ENCODE measurements at regions not wholly inside any gene's neighbourhood (a gene's known extent, or its start where the extent isn't known, plus 50 kb on each side); places are given as distances from the start of the nearest gene placed in this dataset.
A peak's percentile ranks its signal among the peaks of the same experiment; 100 is the strongest.

- no peaks in the 10 kb centered on the region; a peak in 1 of 22 replicates for H3K27me3 ChIP-seq
- peak overlapping the region in 10 of 11 experiments; percentile 15 to 98 (median 96); a peak in 18 of 22 replicates for H3K27ac ChIP-seq
- H3K4me2 ChIP-seq = peak overlapping the region; percentile 78 to 95 (median 89)
- H3K4me3 ChIP-seq = no peak overlapping the region
- no peaks in the 10 kb centered on the region for H3K36me3 ChIP-seq
- no peak for TF ChIP-seq Cebpa-rat (IDR thresholded peaks at IDR 0.05)
- H4K20me1 ChIP-seq = no peaks in the 10 kb centered on the region
- H3K4me1 ChIP-seq = peaks cover 80 to 100% (median 99%) of the 10 kb centered on the region in 10 experiments
- H3K9ac ChIP-seq = peak overlapping the region in 9 of 11 experiments; percentile 5 to 84 (median 78); a peak in 13 of 22 replicates
- peaks cover 0 to 17% (median 15%) of the 10 kb centered on the region in 11 experiments; a peak in 16 of 22 replicates for H3K9me3 ChIP-seq (replicated peaks in 1 of 11)
Observed at GRCh38 chr2:8304821-8305766, 376.8 kb upstream of the ID2 start.

GRCh38 chr2:8306530-8307351 is 375.1 kb upstream of the ID2 start:
- Histone ChIP-seq H4K20me1 (no peaks in the 10 kb centered on the region), H3K9me3 (replicated peaks in 1 of 11) (peaks cover 0 to under 1% (median under 1%) of the 10 kb centered on the region in 11 experiments; a peak in 3 of 22 replicates), H3K4me3 (no peak overlapping the region), H3K9ac (peak overlapping the region in 1 of 11 experiments; percentile 10; a peak in 1 of 22 replicates), H3K4me2 (peak overlapping the region in 10 of 11 experiments; percentile 21 to 95 (median 81); a peak in 18 of 22 replicates), H3K36me3 (no peaks in the 10 kb centered on the region), H3K4me1 (peaks cover 80 to 100% (median 99%) of the 10 kb centered on the region in 10 experiments), H3K27ac (peak overlapping the region in 8 of 11 experiments; percentile 5 to 96 (median 88); a peak in 12 of 22 replicates), H3K27me3 (no peaks in the 10 kb centered on the region; a peak in 1 of 22 replicates)
- TF ChIP-seq Cebpa-rat (IDR thresholded peaks at IDR 0.05) = no peak

GRCh38 chr2:8307606-8308180 is 374.2 kb upstream of the ID2 start:
- H3K4me2 ChIP-seq = peak overlapping the region; percentile 69 to 95 (median 83); a peak in 21 of 22 replicates

GRCh38 chr2:8309131-8309530 is 372.7 kb upstream of the ID2 start:
- H3K27ac ChIP-seq = peak overlapping the region in 10 of 11 experiments; percentile 10 to 96 (median 82); a peak in 18 of 22 replicates
- H3K27me3 ChIP-seq = no peaks in the 10 kb centered on the region; a peak in 1 of 22 replicates
- TF ChIP-seq Cebpa-rat (IDR thresholded peaks at IDR 0.05) = no peak
- peak overlapping the region; percentile 69 to 95 (median 83) for H3K4me2 ChIP-seq
- no peak overlapping the region for H3K4me3 ChIP-seq
- H3K9me3 ChIP-seq (replicated peaks in 1 of 11) = no peaks in the 10 kb centered on the region
- H4K20me1 ChIP-seq = no peaks in the 10 kb centered on the region
- H3K9ac ChIP-seq = peak overlapping the region in 9 of 11 experiments; percentile 47 to 74 (median 64); a peak in 18 of 22 replicates
- no peaks in the 10 kb centered on the region for H3K36me3 ChIP-seq
- peaks cover 82 to 100% (median 100%) of the 10 kb centered on the region in 10 experiments for H3K4me1 ChIP-seq

More at GRCh38 chr2:8307606-8308180, 374.2 kb upstream of the ID2 start:
- Histone ChIP-seq H4K20me1 (no peaks in the 10 kb centered on the region), H3K4me1 (peaks cover 82 to 100% (median 100%) of the 10 kb centered on the region in 10 experiments), H3K27me3 (no peaks in the 10 kb centered on the region; a peak in 1 of 22 replicates), H3K9ac (peak overlapping the region in 1 of 11 experiments; percentile 54; a peak in 2 of 22 replicates), H3K36me3 (no peaks in the 10 kb centered on the region), H3K9me3 (replicated peaks in 1 of 11) (no peaks in the 10 kb centered on the region), H3K27ac (peak overlapping the region in 8 of 11 experiments; percentile 72 to 96 (median 83); a peak in 14 of 22 replicates), H3K4me3 (no peak overlapping the region)
- TF ChIP-seq Cebpa-rat (IDR thresholded peaks at IDR 0.05) = no peak

GRCh38 chr2:8310557-8311455 is 371.1 kb upstream of the ID2 start:
- no peak overlapping the region for H3K4me3 ChIP-seq

GRCh38 chr2:8312221-8312620 is 369.6 kb upstream of the ID2 start:
- no peak for TF ChIP-seq Cebpa-rat (IDR thresholded peaks at IDR 0.05)
- H3K9me3 ChIP-seq (replicated peaks in 1 of 11) = peaks cover 0 to 6% (median 0%) of the 10 kb centered on the region in 11 experiments; a peak in 1 of 22 replicates
- peak overlapping the region in 2 of 10 experiments; percentile 13 to 52; a peak in 2 of 20 replicates for H3K4me3 ChIP-seq
- no peaks in the 10 kb centered on the region for H3K36me3 ChIP-seq
- peak overlapping the region in 9 of 11 experiments; percentile 5 to 96 (median 82); a peak in 17 of 22 replicates for H3K27ac ChIP-seq
- H3K9ac ChIP-seq = peak overlapping the region in 5 of 11 experiments; percentile 14 to 63 (median 28); a peak in 4 of 22 replicates
- no peaks in the 10 kb centered on the region for H4K20me1 ChIP-seq
- H3K4me1 ChIP-seq = peaks cover 68 to 93% (median 77%) of the 10 kb centered on the region in 10 experiments
- H3K27me3 ChIP-seq = no peaks in the 10 kb centered on the region
- peak overlapping the region; percentile 69 to 95 (median 83) for H3K4me2 ChIP-seq

More at GRCh38 chr2:8310557-8311455, 371.1 kb upstream of the ID2 start:
- H3K36me3 ChIP-seq = no peaks in the 10 kb centered on the region
- no peaks in the 10 kb centered on the region for H3K9me3 ChIP-seq (replicated peaks in 1 of 11)
- H3K9ac ChIP-seq = peak overlapping the region in 9 of 11 experiments; percentile 42 to 74 (median 64); a peak in 16 of 22 replicates
- no peaks in the 10 kb centered on the region for H3K27me3 ChIP-seq
- no peaks in the 10 kb centered on the region for H4K20me1 ChIP-seq
- H3K4me2 ChIP-seq = peak overlapping the region; percentile 69 to 95 (median 83)
- H3K27ac ChIP-seq = peak overlapping the region in 10 of 11 experiments; percentile 50 to 96 (median 82); a peak in 20 of 22 replicates
- H3K4me1 ChIP-seq = peaks cover 69 to 100% (median 90%) of the 10 kb centered on the region in 10 experiments
- TF ChIP-seq Cebpa-rat (IDR thresholded peaks at IDR 0.05) = 0 out of 22 replicates have a peak, but pooled peaks of 2 of the 11 experiments have one; percentile 23 to 42

All from BLaER1 treated with 17β-estradiol and CSF1 and Interleukin-3, amounts not matched to agents 10 nM and 100 nM (cell line).